GM23248 (cell line): ENCODE measurements at regions not wholly inside any gene's neighbourhood (a gene's known extent, or its start where the extent isn't known, plus 50 kb on each side); places are given as distances from the start of the nearest gene placed in this dataset.

Experiments used
- DNase-seq: peaks from one replicate; pipeline ENCODE4 v3.0.0-alpha.2; 2015
- H2AFZ ChIP-seq: fragments of 200-600 bp; sonication (generic); 2 replicates; pipeline ENCODE4 v1.6.1; 2016; ENCODE audit warnings: antibody characterized with exemption
- H3F3A ChIP-seq: fragments of 200-600 bp; sonication (generic); 2 replicates; pipeline ENCODE4 v1.6.1; 2016; ENCODE audit warnings: mild to moderate bottlenecking, antibody characterized with exemption, mixed run types; ENCODE audit not compliant: insufficient read depth
- H3K27ac ChIP-seq: fragments of 200-600 bp; sonication (generic); 2 replicates; pipeline ENCODE4 v1.5.1; 2016; ENCODE audit warnings: mild to moderate bottlenecking
- H3K27me3 ChIP-seq: fragments of 200-600 bp; sonication (generic); replicated peaks from 2 replicates; pipeline ENCODE4 v1.6.1; 2016; ENCODE audit warnings: mild to moderate bottlenecking; ENCODE audit not compliant: insufficient read depth
- H3K36me3 ChIP-seq: fragments of 200-600 bp; sonication (generic); 2 replicates; pipeline ENCODE4 v1.6.1; 2016; ENCODE audit warnings: low read depth, mild to moderate bottlenecking
- H3K4me1 ChIP-seq: fragments of 200-600 bp; sonication (generic); 2 replicates; pipeline ENCODE4 v1.6.1; 2016; ENCODE audit warnings: mild to moderate bottlenecking; ENCODE audit not compliant: insufficient read depth
- H3K4me2 ChIP-seq: fragments of 200-600 bp; sonication (generic); one replicate; pipeline ENCODE4 v1.6.1; 2016; ENCODE audit warnings: mild to moderate bottlenecking; ENCODE audit not compliant: unreplicated experiment
- H3K4me3 ChIP-seq: fragments of 200-600 bp; sonication (generic); 2 replicates; pipeline ENCODE4 v1.5.1; 2016; ENCODE audit warnings: mild to moderate bottlenecking
- H3K79me2 ChIP-seq: fragments of 200-600 bp; sonication (generic); 2 replicates; pipeline ENCODE4 v1.6.1; 2016; ENCODE audit warnings: mild to moderate bottlenecking; ENCODE audit not compliant: insufficient read depth
- H3K9ac ChIP-seq: fragments of 200-600 bp; sonication (generic); 2 replicates; pipeline ENCODE4 v1.6.1; 2016; ENCODE audit warnings: mild to moderate bottlenecking
- H3K9me2 ChIP-seq: fragments of 200-600 bp; sonication (generic); 2 replicates; pipeline ENCODE4 v1.6.1; 2016; ENCODE audit warnings: mixed run types, mild to moderate bottlenecking, moderate library complexity; ENCODE audit not compliant: insufficient read depth
- H3K9me3 ChIP-seq: fragments of 200-600 bp; sonication (generic); one replicate; pipeline ENCODE4 v1.6.1; 2017; ENCODE audit warnings: low read depth
- H4K20me1 ChIP-seq: fragments of 200-600 bp; sonication (generic); 2 replicates; pipeline ENCODE4 v1.6.0; 2016; ENCODE audit not compliant: insufficient read depth
- EZH2 ChIP-seq: fragments of 200-600 bp; sonication (generic); IDR thresholded peaks from 2 replicates; pipeline ENCODE4 v1.6.1; 2018; ENCODE audit warnings: antibody characterized with exemption, mild to moderate bottlenecking; ENCODE audit not compliant: insufficient read depth, poor library complexity, severe bottlenecking
- EZH2phosphoT487 ChIP-seq: fragments of 200-600 bp; sonication (generic); IDR thresholded peaks from 2 replicates; pipeline ENCODE4 v1.6.1; 2018; ENCODE audit warnings: antibody characterized with exemption, moderate library complexity, mild to moderate bottlenecking, low read depth; ENCODE audit not compliant: insufficient read depth
- WGBS, 2 experiments: methylation state at CpG; one replicate each; pipeline ENCODE4 v1.1.6; 2015 to 2017; ENCODE audit warnings: low lambda C conversion rate in 2 of 2, low coverage in 1 of 2; ENCODE audit errors: missing lambda C conversion rate in 2 of 2; 5-methylcytosine and 5-hydroxymethylcytosine counted together
- in situ Hi-C: fragments of 300-500 bp; cut with MboI; formaldehyde crosslinking; loops from 2 replicates; pipeline ENCODE4 v1.15.0; 2020

DNA sequence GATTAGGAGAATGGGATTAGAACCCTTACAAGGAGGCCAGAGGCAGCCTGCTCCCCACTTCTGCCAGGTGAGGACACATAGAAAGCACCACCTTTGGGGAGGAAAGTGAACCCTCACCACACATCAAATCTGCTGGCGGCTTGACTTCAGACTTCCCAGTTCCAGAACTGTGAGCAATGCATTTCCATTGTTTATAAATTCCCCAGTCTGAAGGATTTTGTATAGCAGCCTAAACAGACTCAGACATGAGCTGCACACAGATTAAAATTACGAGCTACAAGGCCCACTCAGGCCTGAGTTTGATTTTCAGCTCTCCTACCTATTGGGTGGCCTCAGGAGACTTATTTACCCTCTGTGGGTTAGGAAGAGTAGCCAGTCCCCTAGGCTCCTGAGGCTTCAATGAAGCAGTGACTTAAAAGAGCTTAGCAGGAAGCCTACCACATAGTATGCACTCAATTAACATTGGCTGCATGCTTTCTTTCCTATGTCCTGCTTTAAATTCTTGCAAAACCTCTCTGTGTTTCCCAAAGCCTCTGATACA lies 350.7 kb upstream of the ZMIZ1 start:
- no peak overlapping the region for H2AFZ ChIP-seq
- WGBS, 2 experiments: 84 to 92% methylated on average over 2 of the region's 2 CpGs

DNA sequence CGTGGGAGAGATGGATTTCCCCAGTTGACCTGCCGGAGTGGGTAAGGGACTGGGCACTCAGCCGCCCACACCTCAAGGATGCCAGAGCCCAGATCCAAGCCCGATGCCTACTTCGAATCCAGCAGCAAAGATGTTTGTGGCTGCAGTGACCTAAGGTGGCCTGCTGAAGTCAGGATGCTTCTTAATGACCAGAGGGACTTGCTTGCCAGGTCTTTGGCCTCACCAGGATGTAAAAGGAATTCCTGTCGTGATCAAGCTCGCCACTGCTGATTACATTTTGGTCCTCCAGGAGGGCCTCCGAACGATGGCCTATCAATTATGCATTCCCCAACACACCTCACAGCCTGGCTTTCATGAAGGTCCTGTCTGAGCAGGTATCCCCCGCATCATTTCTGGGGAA lies 349.5 kb upstream of the ZMIZ1 start:
- 91 to 93% methylated on average over 10 of the region's 10 CpGs for WGBS, 2 experiments
- H3K4me3 ChIP-seq: no peak overlapping the region

More for the DNA sequence above, 350.7 kb upstream of the ZMIZ1 start:
- H3K9me2 ChIP-seq: no peaks in the 10 kb centered on the region
- no peaks in the 10 kb centered on the region for H4K20me1 ChIP-seq
- peak overlapping the region; percentile 43; the same call in 1 of the 2 replicates for H3K27ac ChIP-seq
- in situ Hi-C loops: no loop called here
- no peak for TF ChIP-seq EZH2
- no peak for TF ChIP-seq EZH2phosphoT487
- H3K4me2 ChIP-seq: no peak overlapping the region
- peak; percentile 46 for DNase-seq
- no peaks in the 10 kb centered on the region for H3K9me3 ChIP-seq
- H3F3A ChIP-seq: peaks cover 17% of the 10 kb centered on the region
- H3K4me1 ChIP-seq: peaks cover 30% of the 10 kb centered on the region
- H3K36me3 ChIP-seq: no peaks in the 10 kb centered on the region
- H3K9ac ChIP-seq: no peak overlapping the region
- no peaks in the 10 kb centered on the region for H3K79me2 ChIP-seq
- H3K4me3 ChIP-seq: no peak overlapping the region
- no peaks in the 10 kb centered on the region for H3K27me3 ChIP-seq

DNA sequence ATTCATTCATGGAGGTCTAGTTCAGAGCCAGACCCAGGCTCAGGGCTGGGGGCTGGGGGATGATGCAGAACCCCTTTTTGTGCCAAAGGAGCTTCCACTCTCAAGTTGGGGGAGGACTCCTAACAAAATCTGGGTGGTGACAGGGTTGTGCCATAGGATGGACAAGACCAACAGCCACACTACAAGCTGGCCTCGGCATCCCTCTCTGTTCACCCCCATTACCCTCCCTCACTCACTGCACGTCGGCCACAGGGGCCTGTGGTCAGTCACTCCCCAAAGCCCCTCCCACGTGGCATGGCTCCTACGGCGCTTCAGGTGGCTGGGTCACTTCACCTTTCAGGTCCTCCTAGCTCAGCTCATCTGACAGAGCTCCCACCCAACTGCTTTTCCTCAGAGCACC lies 348.7 kb upstream of the ZMIZ1 start:
- Histone ChIP-seq H3K9me3 (no peaks in the 10 kb centered on the region), H3K36me3 (no peaks in the 10 kb centered on the region), H3K79me2 (no peaks in the 10 kb centered on the region), H3K4me1 (peaks cover 30% of the 10 kb centered on the region), H2AFZ (no peak overlapping the region), H3K9ac (no peak overlapping the region), H3K27me3 (peaks cover 12% of the 10 kb centered on the region), H3K27ac (no peak overlapping the region), H3K4me3 (no peak overlapping the region), H3K9me2 (no peaks in the 10 kb centered on the region), H3F3A (peaks cover 17% of the 10 kb centered on the region), H4K20me1 (no peaks in the 10 kb centered on the region), H3K4me2 (no peak overlapping the region)
- in situ Hi-C loops: no loop called here
- TF ChIP-seq EZH2 (no peak), EZH2phosphoT487 (no peak)
- DNase-seq: no peak
- WGBS, 2 experiments: 57 to 63% methylated on average over 5 to 6 of the region's 6 CpGs

More for the DNA sequence above, 349.5 kb upstream of the ZMIZ1 start:
- DNase-seq: no peak
- Histone ChIP-seq H3K27me3 (peaks cover 4% of the 10 kb centered on the region; the same call in 1 of the 2 replicates), H3K9me3 (no peaks in the 10 kb centered on the region), H3K4me1 (peaks cover 30% of the 10 kb centered on the region), H3K9ac (no peak overlapping the region), H3K79me2 (no peaks in the 10 kb centered on the region), H3K9me2 (no peaks in the 10 kb centered on the region), H3K27ac (no peak overlapping the region), H3K4me2 (no peak overlapping the region), H3K36me3 (no peaks in the 10 kb centered on the region), H3F3A (peaks cover 17% of the 10 kb centered on the region), H4K20me1 (no peaks in the 10 kb centered on the region), H2AFZ (no peak overlapping the region)
- TF ChIP-seq EZH2 (no peak), EZH2phosphoT487 (no peak)
- in situ Hi-C loops: no loop called here

DNA sequence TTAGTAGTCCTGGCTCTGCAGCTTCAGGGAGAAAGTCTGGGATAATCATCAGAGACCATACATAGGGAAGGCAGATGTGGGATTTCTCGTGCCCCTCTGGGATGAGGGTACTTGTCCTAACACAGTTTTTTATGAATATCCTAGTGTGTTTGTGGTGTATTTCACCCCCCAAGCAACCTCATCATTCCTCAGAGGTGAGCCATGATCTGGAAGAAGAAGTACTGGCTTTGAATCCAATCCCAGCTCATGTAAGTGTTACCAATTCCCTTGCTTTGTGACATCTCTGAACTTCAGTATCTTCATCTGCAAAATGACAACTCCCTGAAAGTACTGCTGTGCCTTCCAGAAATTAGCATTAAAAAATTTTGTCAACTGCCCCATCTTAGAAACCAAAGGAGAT lies 347.5 kb upstream of the ZMIZ1 start:
- Histone ChIP-seq H2AFZ (no peak overlapping the region), H3F3A (peaks cover 12% of the 10 kb centered on the region), H3K36me3 (no peaks in the 10 kb centered on the region), H3K79me2 (no peaks in the 10 kb centered on the region), H3K9ac (no peak overlapping the region), H3K4me2 (peak overlapping the region; percentile 60), H3K9me3 (no peaks in the 10 kb centered on the region), H3K9me2 (no peaks in the 10 kb centered on the region), H4K20me1 (no peaks in the 10 kb centered on the region), H3K4me3 (no peak overlapping the region), H3K27ac (no peak overlapping the region), H3K27me3 (peaks cover 12% of the 10 kb centered on the region), H3K4me1 (peaks cover 30% of the 10 kb centered on the region)
- in situ Hi-C loops: no loop called here
- DNase-seq: peak; percentile 51
- WGBS, 2 experiments: 73 to 86% methylated on average over 1 of the region's 1 CpG
- TF ChIP-seq EZH2: no peak

DNA sequence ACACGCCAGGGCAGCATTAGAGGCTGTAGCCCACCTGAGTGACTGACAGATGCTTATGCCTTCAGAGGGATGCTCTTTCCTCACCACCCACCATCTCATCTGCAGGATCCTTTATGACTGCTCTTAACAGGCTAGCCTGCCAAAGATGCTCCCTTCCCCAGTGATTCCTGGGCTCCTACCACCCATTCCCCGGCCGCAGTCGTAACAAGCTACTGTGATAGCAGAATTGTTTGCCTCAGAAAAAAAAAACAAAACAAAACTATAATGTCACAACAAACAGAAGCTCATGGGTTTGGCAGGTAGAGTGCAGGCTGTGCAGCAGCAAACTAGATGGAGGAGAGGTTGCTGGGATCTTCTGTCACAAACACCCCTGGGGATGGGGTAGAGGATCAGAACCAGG lies 343.9 kb upstream of the ZMIZ1 start:
- Histone ChIP-seq H4K20me1 (no peaks in the 10 kb centered on the region), H3K9ac (no peak overlapping the region), H3K27me3 (peaks cover 16% of the 10 kb centered on the region), H3K36me3 (no peaks in the 10 kb centered on the region), H3K9me3 (no peaks in the 10 kb centered on the region), H3K4me2 (no peak overlapping the region), H3K79me2 (no peaks in the 10 kb centered on the region), H3K4me1 (peaks cover 7% of the 10 kb centered on the region), H3K9me2 (no peaks in the 10 kb centered on the region), H3K4me3 (no peak overlapping the region), H3F3A (no peaks in the 10 kb centered on the region), H2AFZ (no peak overlapping the region), H3K27ac (no peak overlapping the region)
- no peak for DNase-seq
- 76 to 84% methylated on average over 4 of the region's 4 CpGs for WGBS, 2 experiments
- TF ChIP-seq EZH2phosphoT487 (no peak), EZH2 (no peak)
- in situ Hi-C loops: no loop called here
